ENCODE measurements at regions not wholly inside any gene's neighbourhood (a gene's known extent, or its start where the extent isn't known, plus 50 kb on each side); places are given as distances from the start of the nearest gene placed in this dataset.

DNA sequence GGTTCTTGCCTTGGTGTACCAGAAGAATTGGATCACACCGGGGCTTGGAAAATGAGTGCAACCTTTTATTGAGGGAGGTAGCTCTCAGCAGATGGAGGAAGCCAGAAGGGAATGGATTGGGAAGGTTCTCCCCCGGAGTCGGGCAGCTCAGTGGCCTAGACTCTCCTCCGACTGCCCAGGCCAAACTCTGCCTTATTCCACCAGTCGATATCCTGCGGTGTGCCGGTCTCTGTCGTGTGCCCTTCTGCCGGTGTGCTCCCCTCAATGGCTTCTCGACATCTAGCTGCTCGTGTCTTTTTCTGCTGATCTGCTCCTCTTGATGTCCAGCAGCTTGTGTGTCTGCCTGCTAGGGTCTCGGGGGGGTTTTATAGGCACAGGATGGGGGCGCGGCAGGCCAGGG is 87.4 kb upstream of the CCL21 start:
- TF ChIP-seq, protein P1, sequence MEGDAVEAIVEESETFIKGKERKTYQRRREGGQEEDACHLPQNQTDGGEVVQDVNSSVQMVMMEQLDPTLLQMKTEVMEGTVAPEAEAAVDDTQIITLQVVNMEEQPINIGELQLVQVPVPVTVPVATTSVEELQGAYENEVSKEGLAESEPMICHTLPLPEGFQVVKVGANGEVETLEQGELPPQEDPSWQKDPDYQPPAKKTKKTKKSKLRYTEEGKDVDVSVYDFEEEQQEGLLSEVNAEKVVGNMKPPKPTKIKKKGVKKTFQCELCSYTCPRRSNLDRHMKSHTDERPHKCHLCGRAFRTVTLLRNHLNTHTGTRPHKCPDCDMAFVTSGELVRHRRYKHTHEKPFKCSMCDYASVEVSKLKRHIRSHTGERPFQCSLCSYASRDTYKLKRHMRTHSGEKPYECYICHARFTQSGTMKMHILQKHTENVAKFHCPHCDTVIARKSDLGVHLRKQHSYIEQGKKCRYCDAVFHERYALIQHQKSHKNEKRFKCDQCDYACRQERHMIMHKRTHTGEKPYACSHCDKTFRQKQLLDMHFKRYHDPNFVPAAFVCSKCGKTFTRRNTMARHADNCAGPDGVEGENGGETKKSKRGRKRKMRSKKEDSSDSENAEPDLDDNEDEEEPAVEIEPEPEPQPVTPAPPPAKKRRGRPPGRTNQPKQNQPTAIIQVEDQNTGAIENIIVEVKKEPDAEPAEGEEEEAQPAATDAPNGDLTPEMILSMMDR (conservative IDR thresholded peaks at IDR 0.05), result no peak
- no peak for TF ChIP-seq ZFX (IDR thresholded peaks at IDR 0.05)

All from C4-2B (cell line).